ENCODE measurements at regions not wholly inside any gene's neighbourhood (a gene's known extent, or its start where the extent isn't known, plus 50 kb on each side); places are given as distances from the start of the nearest gene placed in this dataset.

GRCh38 chr1:212525479-212526110, 83.0 kb upstream of the ATF3 start:
- no peak for TF ChIP-seq CTCF (IDR thresholded peaks at IDR 0.05)
- no peak for TF ChIP-seq EZH2 (IDR thresholded peaks at IDR 0.05; ENCODE audit: borderline replicate concordance, insufficient read depth, low read depth, low read length, poor library complexity, severe bottlenecking)
- no peaks in the 10 kb centered on the region for H4K20me1 ChIP-seq (ENCODE audit: control insufficient read depth, insufficient read depth, low read length, poor library complexity, severe bottlenecking)
- no peaks in the 10 kb centered on the region for H3K36me3 ChIP-seq (replicated peaks in 1 of 2; ENCODE audit: control extremely low read depth in 1 of 2, control insufficient read depth in 1 of 2, extremely low read depth in 1 of 2, insufficient read depth in 2 of 2, low read length in 1 of 2)
- no peak overlapping the region for H3K27ac Mint-ChIP-seq
- no peak overlapping the region for H3K4me3 Mint-ChIP-seq
- POLR2A ChIA-PET = no interaction called here
- no peak overlapping the region for H3K4me2 ChIP-seq (replicated peaks; ENCODE audit: low read depth, low read length, poor library complexity, severe bottlenecking)
- CTCF ChIA-PET = interaction anchor here (1.0 kb wide), 1 partner anchor 492 kb away, joined by 3 read pairs; no protein-coding TSS in a partner anchor
- no peaks in the 10 kb centered on the region for H3K9me3 Mint-ChIP-seq (ENCODE audit: insufficient read depth)
- peaks cover 21% of the 10 kb centered on the region for H3K27me3 Mint-ChIP-seq
- WGBS (ENCODE audit: insufficient coverage) = 98% methylated on average over 7 of the region's 7 CpGs
- no peaks in the 10 kb centered on the region for H3K4me1 Mint-ChIP-seq
- H3K9me3 ChIP-seq (ENCODE audit: control extremely low read depth in 1 of 3, control insufficient read depth in 2 of 3, insufficient read depth in 1 of 3, low read length in 2 of 3) = no peaks in the 10 kb centered on the region
- no peaks in the 10 kb centered on the region for H3K4me1 ChIP-seq (ENCODE audit: control insufficient read depth in 2 of 2, insufficient read depth in 2 of 2, low read length in 2 of 2)
- no peaks in the 10 kb centered on the region for H3K79me2 ChIP-seq (ENCODE audit: control insufficient read depth, insufficient read depth, low read length)
- peaks cover 0 to 3% (median 0%) of the 10 kb centered on the region in 4 experiments for H3K27me3 ChIP-seq (replicated peaks in 1 of 4; ENCODE audit: control extremely low read depth in 1 of 4, control insufficient read depth in 3 of 4, insufficient read depth in 4 of 4, low read length in 3 of 4)
- H3K9ac ChIP-seq (ENCODE audit: low read length) = no peak overlapping the region
- DNase-seq (no peak), ATAC-seq (ENCODE audit: low read depth) (no peak)
- no peak overlapping the region for H2AFZ ChIP-seq (ENCODE audit: insufficient read depth, low read depth, low read length, poor library complexity, severe bottlenecking)
- no peak overlapping the region for H3K27ac ChIP-seq (ENCODE audit: low read length in 2 of 2)
- intact Hi-C loops (cut with micrococcal nuclease) = no loop called here
- no peak overlapping the region for H3K4me3 ChIP-seq (ENCODE audit: control extremely low read depth in 1 of 5, extremely low read depth in 1 of 5, insufficient read depth in 1 of 5, low read depth in 2 of 5, low read length in 4 of 5)

- no peaks in the 10 kb centered on the region for H3K9me3 ChIP-seq (ENCODE audit: control extremely low read depth in 1 of 3, control insufficient read depth in 2 of 3, insufficient read depth in 1 of 3, low read length in 2 of 3)
- DNase-seq (no peak), ATAC-seq (ENCODE audit: low read depth) (no peak)
- no peak overlapping the region for H2AFZ ChIP-seq (ENCODE audit: insufficient read depth, low read depth, low read length, poor library complexity, severe bottlenecking)
- Mint-ChIP-seq H3K9me3 (ENCODE audit: insufficient read depth) (no peaks in the 10 kb centered on the region), H3K27me3 (peaks cover 24% of the 10 kb centered on the region), H3K27ac (no peak overlapping the region), H3K4me3 (no peak overlapping the region), H3K4me1 (no peaks in the 10 kb centered on the region)
- intact Hi-C loops (cut with micrococcal nuclease) = no loop called here
- peaks cover 0 to 3% (median 0%) of the 10 kb centered on the region in 4 experiments for H3K27me3 ChIP-seq (replicated peaks in 1 of 4; ENCODE audit: control extremely low read depth in 1 of 4, control insufficient read depth in 3 of 4, insufficient read depth in 4 of 4, low read length in 3 of 4)
- CTCF ChIA-PET = interaction anchor here (1.0 to 2.6 kb wide), 2 partner anchors 49 to 493 kb away, joined by 3 to 6 read pairs; no protein-coding TSS in a partner anchor
- WGBS (ENCODE audit: insufficient coverage) = 93% methylated on average over 5 of the region's 5 CpGs
- no peak overlapping the region for H3K9ac ChIP-seq (ENCODE audit: low read length)
- H3K36me3 ChIP-seq (replicated peaks in 1 of 2; ENCODE audit: control extremely low read depth in 1 of 2, control insufficient read depth in 1 of 2, extremely low read depth in 1 of 2, insufficient read depth in 2 of 2, low read length in 1 of 2) = no peaks in the 10 kb centered on the region
- no peaks in the 10 kb centered on the region for H4K20me1 ChIP-seq (ENCODE audit: control insufficient read depth, insufficient read depth, low read length, poor library complexity, severe bottlenecking)
- H3K4me1 ChIP-seq (ENCODE audit: control insufficient read depth in 2 of 2, insufficient read depth in 2 of 2, low read length in 2 of 2) = no peaks in the 10 kb centered on the region
- no peaks in the 10 kb centered on the region for H3K79me2 ChIP-seq (ENCODE audit: control insufficient read depth, insufficient read depth, low read length)
- POLR2A ChIA-PET = no interaction called here
- no peak overlapping the region for H3K4me3 ChIP-seq (ENCODE audit: control extremely low read depth in 1 of 5, extremely low read depth in 1 of 5, insufficient read depth in 1 of 5, low read depth in 2 of 5, low read length in 4 of 5)
- no peak for TF ChIP-seq CTCF (IDR thresholded peaks at IDR 0.05)
- no peak for TF ChIP-seq EZH2 (IDR thresholded peaks at IDR 0.05; ENCODE audit: borderline replicate concordance, insufficient read depth, low read depth, low read length, poor library complexity, severe bottlenecking)
- no peak overlapping the region for H3K4me2 ChIP-seq (replicated peaks; ENCODE audit: low read depth, low read length, poor library complexity, severe bottlenecking)
- H3K27ac ChIP-seq (ENCODE audit: low read length in 2 of 2) = no peak overlapping the region
These were observed 82.5 kb upstream of the ATF3 start for GRCh38 chr1:212526111-212526491.
